DMS114 treated with DMSO at 0.1 percent for 48 hours (cell line): ENCODE measurements at regions not wholly inside any gene's neighbourhood (a gene's known extent, or its start where the extent isn't known, plus 50 kb on each side); places are given as distances from the start of the nearest gene placed in this dataset.

ENCODE experiments used
- DNase-seq: peaks from one replicate; lab custom pipeline; 2025; ENCODE audit not compliant: unreplicated experiment; lab: John Stamatoyannopoulos, UW

GRCh38 chr13:22168437-22169190 lies 497.7 kb downstream of the FGF9 start:
- DNase-seq = no peak

GRCh38 chr13:22169473-22169872 lies 498.6 kb downstream of the FGF9 start:
- DNase-seq = no peak

GRCh38 chr13:22173610-22174009 lies 502.7 kb downstream of the FGF9 start:
- DNase-seq = no peak

- DNase-seq = no peak
Measured at GRCh38 chr13:22175241-22175640, 504.4 kb downstream of the FGF9 start.

GRCh38 chr13:22175815-22176214 lies 504.9 kb downstream of the FGF9 start:
- no peak for DNase-seq

GRCh38 chr13:22176968-22177520 lies 506.2 kb downstream of the FGF9 start:
- no peak for DNase-seq

GRCh38 chr13:22178878-22179277 lies 508.0 kb downstream of the FGF9 start:
- DNase-seq = no peak

GRCh38 chr13:22187329-22187728 lies 516.5 kb downstream of the FGF9 start:
- no peak for DNase-seq

GRCh38 chr13:22189176-22190048 lies 518.5 kb downstream of the FGF9 start:
- no peak for DNase-seq

GRCh38 chr13:22193070-22193469 lies 522.2 kb downstream of the FGF9 start:
- DNase-seq = no peak

- no peak for DNase-seq
Measured at GRCh38 chr13:22194106-22194805, 523.4 kb downstream of the FGF9 start.

GRCh38 chr13:22195726-22196125 lies 524.9 kb downstream of the FGF9 start:
- no peak for DNase-seq

- DNase-seq = no peak
Measured at GRCh38 chr13:22196777-22197176, 525.9 kb downstream of the FGF9 start.

- no peak for DNase-seq
Measured at GRCh38 chr13:22198001-22198400, 527.1 kb downstream of the FGF9 start.

GRCh38 chr13:22198641-22199217 lies 527.9 kb downstream of the FGF9 start:
- no peak for DNase-seq

GRCh38 chr13:22200440-22200839 lies 529.6 kb downstream of the FGF9 start:
- DNase-seq = no peak

GRCh38 chr13:22201375-22201925 lies 530.6 kb downstream of the FGF9 start:
- DNase-seq = no peak

GRCh38 chr13:22210134-22210930 lies 539.5 kb downstream of the FGF9 start:
- DNase-seq = no peak

GRCh38 chr13:22211876-22212275 lies 541.0 kb downstream of the FGF9 start:
- no peak for DNase-seq

- no peak for DNase-seq
Measured at GRCh38 chr13:22212576-22212975, 541.7 kb downstream of the FGF9 start.
